Adrenal gland (tissue), 9 donors: ENCODE measurements at regions not wholly inside any gene's neighbourhood (a gene's known extent, or its start where the extent isn't known, plus 50 kb on each side); places are given as distances from the start of the nearest gene placed in this dataset.

ENCODE experiments used
- DNase-seq, 7 donors: peaks; one replicate each; pipeline ENCODE4 v3.0.0-alpha.2; 2019 to 2020
- H3K27ac ChIP-seq, 5 donors: fragments of 200-600 bp; sonication (generic) in 4 of 5; 1 replicate in 3 of 5; 2 replicates in 2 of 5; pipeline versions ENCODE4 v1.5.1 to v1.8.0; 2016 to 2020; ENCODE audit warnings: mild to moderate bottlenecking in 1 of 5
- H3K27me3 ChIP-seq: fragments of 200-600 bp; 2 replicates; pipeline ENCODE4 v1.8.0; 2021
- H3K36me3 ChIP-seq, 2 donors: fragments of 200-600 bp; replicated peaks in 1 of 2; 1 replicate in 1 of 2; 2 replicates in 1 of 2; pipeline versions ENCODE4 v1.5.1 to v1.8.0; 2018 to 2022
- H3K4me1 ChIP-seq, 2 donors: fragments of 200-600 bp; replicated peaks in 1 of 2; 1 replicate in 1 of 2; 2 replicates in 1 of 2; pipeline versions ENCODE4 v1.5.1 to v1.8.0; 2018 to 2021
- H3K4me3 ChIP-seq, 4 donors: fragments of 200-600 bp; sonication (generic) in 3 of 4; one replicate each; pipeline ENCODE4 v1.5.1; 2016 to 2018
- H3K9me3 ChIP-seq, 3 donors: fragments of 200-600 bp; sonication (generic) in 1 of 3; replicated peaks in 1 of 3; 1 replicate in 2 of 3; 2 replicates in 1 of 3; pipeline versions ENCODE4 v1.5.1 to v1.8.0; 2016 to 2021
- POLR2A ChIP-seq, 2 donors: fragments of 450-650 bp; IDR thresholded peaks; one replicate each; pipeline ENCODE4 v1.6.1; 2017; ENCODE audit warnings: antibody characterized with exemption in 2 of 2, mild to moderate bottlenecking in 2 of 2, moderate library complexity in 1 of 2
- WGBS, 4 donors: extraction: QIAGEN DNeasy Blood & Tissue Kit in 2 of 4; methylation state at CpG; one replicate each; pipeline versions ENCODE4 v1.1.5 to v1.1.7; 2013 to 2017; 5-methylcytosine and 5-hydroxymethylcytosine counted together
- intact Hi-C, 2 donors: fragments of 100-400 bp; cut with DNase I; formaldehyde crosslinking; loops; one replicate each; pipeline versions ENCODE4 v1.14.1 to v1.15.0; 2022 to 2023
- TF ChIP-seq, protein P1 (sequence below), 6 experiments: fragments of 450-650 bp in 4 of 6; fragments of 200-600 bp in 2 of 6; sonication (generic) in 1 of 6; IDR thresholded peaks; 1 replicate in 5 of 6; 2 replicates in 1 of 6; pipeline versions ENCODE4 v1.5.1 to v1.8.0; 2016 to 2021; ENCODE audit warnings: antibody characterized with exemption in 6 of 6, mild to moderate bottlenecking in 2 of 6, moderate library complexity in 1 of 6
- donor health status: healthy with polysubstance abuse.
- donor health status: Bipolar disorder and iron deficiency.
- donor health status: DM: yes; HTN: yes; CAD: no.
- donor health status: DM: no; HTN: no; CAD: no.
- donor health status: DM: no; HTN: no; CAD: no.

DNA sequence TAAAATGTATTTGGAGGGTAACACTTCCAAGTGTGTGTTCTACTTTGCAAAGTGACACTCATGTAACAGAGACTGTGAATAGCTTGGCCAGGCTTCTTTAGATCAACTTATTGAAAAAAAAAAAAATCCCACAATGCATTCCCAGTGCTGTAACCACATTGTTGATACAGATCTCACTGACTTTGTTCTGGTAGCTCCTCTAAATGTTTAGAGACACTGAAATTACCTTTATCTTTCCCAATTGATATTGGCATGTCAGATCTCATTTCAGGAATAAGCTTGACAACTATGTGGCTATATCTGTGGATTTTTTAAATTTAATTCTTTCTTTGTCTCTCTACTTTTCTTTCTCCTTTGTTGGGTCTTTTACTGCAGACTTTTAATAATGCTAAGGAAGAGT is 1018.9 kb upstream of the PRMT6 start:
- no peaks in the 10 kb centered on the region for H3K9me3 ChIP-seq
- no peak overlapping the region for H3K27ac ChIP-seq
- DNase-seq, result no peak
- TF ChIP-seq POLR2A (IDR thresholded peaks at IDR 0.05), result no peak
- TF ChIP-seq, protein P1, sequence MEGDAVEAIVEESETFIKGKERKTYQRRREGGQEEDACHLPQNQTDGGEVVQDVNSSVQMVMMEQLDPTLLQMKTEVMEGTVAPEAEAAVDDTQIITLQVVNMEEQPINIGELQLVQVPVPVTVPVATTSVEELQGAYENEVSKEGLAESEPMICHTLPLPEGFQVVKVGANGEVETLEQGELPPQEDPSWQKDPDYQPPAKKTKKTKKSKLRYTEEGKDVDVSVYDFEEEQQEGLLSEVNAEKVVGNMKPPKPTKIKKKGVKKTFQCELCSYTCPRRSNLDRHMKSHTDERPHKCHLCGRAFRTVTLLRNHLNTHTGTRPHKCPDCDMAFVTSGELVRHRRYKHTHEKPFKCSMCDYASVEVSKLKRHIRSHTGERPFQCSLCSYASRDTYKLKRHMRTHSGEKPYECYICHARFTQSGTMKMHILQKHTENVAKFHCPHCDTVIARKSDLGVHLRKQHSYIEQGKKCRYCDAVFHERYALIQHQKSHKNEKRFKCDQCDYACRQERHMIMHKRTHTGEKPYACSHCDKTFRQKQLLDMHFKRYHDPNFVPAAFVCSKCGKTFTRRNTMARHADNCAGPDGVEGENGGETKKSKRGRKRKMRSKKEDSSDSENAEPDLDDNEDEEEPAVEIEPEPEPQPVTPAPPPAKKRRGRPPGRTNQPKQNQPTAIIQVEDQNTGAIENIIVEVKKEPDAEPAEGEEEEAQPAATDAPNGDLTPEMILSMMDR (IDR thresholded peaks at IDR 0.05), result no peak
- intact Hi-C loops, result no loop called here
- no peaks in the 10 kb centered on the region for H3K36me3 ChIP-seq
- H3K4me1 ChIP-seq, result no peaks in the 10 kb centered on the region
- no peaks in the 10 kb centered on the region for H3K27me3 ChIP-seq
- no peak overlapping the region for H3K4me3 ChIP-seq

- Histone ChIP-seq H3K9me3 (no peaks in the 10 kb centered on the region), H3K4me3 (no peak overlapping the region), H3K27ac (no peak overlapping the region), H3K36me3 (no peaks in the 10 kb centered on the region), H3K4me1 (no peaks in the 10 kb centered on the region), H3K27me3 (no peaks in the 10 kb centered on the region)
- intact Hi-C loops, result no loop called here
- DNase-seq, result no peak
- no peak for TF ChIP-seq POLR2A (IDR thresholded peaks at IDR 0.05)
- TF ChIP-seq, protein P1 (IDR thresholded peaks at IDR 0.05), result no peak
- WGBS, 4 donors, result 73 to 92% (median 80%) methylated on average over 1 of the region's 1 CpG
These were observed 1018.2 kb upstream of the PRMT6 start for GRCh38 chr1:106038260-106038659.

DNA sequence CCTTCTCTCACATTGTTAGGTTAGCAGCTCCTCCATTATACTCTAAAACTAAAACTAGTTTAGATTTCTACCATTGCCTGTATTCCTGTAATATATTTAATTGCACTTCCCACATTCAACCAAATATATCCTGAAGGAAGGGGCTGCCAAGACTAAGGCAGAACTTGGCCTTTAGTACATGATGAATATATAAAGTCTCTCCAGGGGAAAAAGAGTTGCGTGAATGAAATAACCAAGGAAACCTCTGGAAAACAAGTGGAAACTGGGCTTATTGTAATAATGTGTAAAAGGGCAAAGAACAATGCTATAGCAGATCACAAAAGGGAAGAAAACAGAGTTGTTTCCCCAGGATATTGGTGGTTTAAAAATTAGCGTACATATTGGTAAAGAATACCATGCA is 1012.5 kb upstream of the PRMT6 start:
- no peaks in the 10 kb centered on the region for H3K9me3 ChIP-seq
- H3K4me3 ChIP-seq, result no peak overlapping the region
- DNase-seq, result no peak
- no peaks in the 10 kb centered on the region for H3K4me1 ChIP-seq
- H3K27me3 ChIP-seq, result no peaks in the 10 kb centered on the region
- no peak overlapping the region for H3K27ac ChIP-seq
- intact Hi-C loops, result no loop called here
- no peaks in the 10 kb centered on the region for H3K36me3 ChIP-seq
- 84 to 94% (median 89%) methylated on average over 2 of the region's 2 CpGs for WGBS, 4 donors
- TF ChIP-seq, protein P1 (IDR thresholded peaks at IDR 0.05), result no peak
- no peak for TF ChIP-seq POLR2A (IDR thresholded peaks at IDR 0.05)

GRCh38 chr1:106047210-106047609 is 1009.3 kb upstream of the PRMT6 start:
- Histone ChIP-seq H3K9me3 (no peaks in the 10 kb centered on the region), H3K27ac (no peak overlapping the region), H3K4me1 (no peaks in the 10 kb centered on the region), H3K36me3 (no peaks in the 10 kb centered on the region), H3K4me3 (no peak overlapping the region), H3K27me3 (no peaks in the 10 kb centered on the region)
- 58 to 64% (median 59%) methylated on average over 3 of the region's 3 CpGs for WGBS, 4 donors
- no peak for DNase-seq
- TF ChIP-seq POLR2A (IDR thresholded peaks at IDR 0.05), result no peak
- TF ChIP-seq, protein P1 (IDR thresholded peaks at IDR 0.05), result no peak
- intact Hi-C loops, result no loop called here
